Testis (tissue), 2 donors: ENCODE measurements at regions not wholly inside any gene's neighbourhood (a gene's known extent, or its start where the extent isn't known, plus 50 kb on each side); places are given as distances from the start of the nearest gene placed in this dataset.

Experiments used
- DNase-seq: peaks from one replicate; pipeline ENCODE4 v3.0.0-alpha.2; 2019
- H3K27ac ChIP-seq, 2 donors: fragments of 200-600 bp; sonication (generic); one replicate each; pipeline ENCODE4 v1.5.1; 2019
- H3K27me3 ChIP-seq: fragments of 200-600 bp; sonication (generic); one replicate; pipeline ENCODE4 v1.5.1; 2019
- H3K36me3 ChIP-seq: fragments of 200-600 bp; sonication (generic); one replicate; pipeline ENCODE4 v1.5.1; 2017; ENCODE audit warnings: low read depth; ENCODE audit errors: missing control alignments
- H3K4me1 ChIP-seq: fragments of 200-600 bp; sonication (generic); one replicate; pipeline ENCODE4 v1.5.1; 2019
- H3K4me3 ChIP-seq, 2 donors: fragments of 200-600 bp; sonication (generic); one replicate each; pipeline ENCODE4 v1.5.1; 2017 to 2019
- H3K9me3 ChIP-seq: fragments of 200-600 bp; sonication (generic); one replicate; pipeline ENCODE4 v1.5.1; 2017
- CTCF ChIP-seq, 3 experiments: fragments of 450-650 bp in 2 of 3; fragments of 200-600 bp in 1 of 3; sonication (generic) in 1 of 3; IDR thresholded peaks; one replicate each; pipeline ENCODE4 v1.5.1; 2016 to 2019; ENCODE audit warnings: antibody characterized with exemption in 3 of 3, mild to moderate bottlenecking in 2 of 3, moderate library complexity in 1 of 3
- POLR2A ChIP-seq: fragments of 450-650 bp; IDR thresholded peaks from one replicate; pipeline ENCODE4 v1.6.1; 2017; ENCODE audit warnings: antibody characterized with exemption, mild to moderate bottlenecking, moderate library complexity
- WGBS, 2 donors: methylation state at CpG; one replicate each; pipeline ENCODE4 v1.1.5; 2018; 5-methylcytosine and 5-hydroxymethylcytosine counted together
- intact Hi-C: fragments of 100-400 bp; cut with DNase I; formaldehyde crosslinking; loops from one replicate; pipeline ENCODE4 v1.15.1; 2023; ENCODE audit warnings: low total_unique reads

- peaks cover 1% of the 10 kb centered on the region for H3K4me1 ChIP-seq
- H3K9me3 ChIP-seq = no peaks in the 10 kb centered on the region
- no peak for TF ChIP-seq POLR2A
- no peak for TF ChIP-seq CTCF (IDR thresholded peaks at IDR 0.05)
- WGBS, 2 donors = 49 to 65% methylated on average over 3 of the region's 3 CpGs
- no peaks in the 10 kb centered on the region for H3K36me3 ChIP-seq
- DNase-seq = no peak
- no peak overlapping the region for H3K27ac ChIP-seq
- intact Hi-C loops = no loop called here
- H3K27me3 ChIP-seq = no peaks in the 10 kb centered on the region
- no peak overlapping the region for H3K4me3 ChIP-seq
Observed at GRCh38 chr9:115400796-115401195, 282.8 kb upstream of the TNC start.

- no peak for DNase-seq
- intact Hi-C loops = no loop called here
- TF ChIP-seq CTCF (IDR thresholded peaks at IDR 0.05) (no peak), POLR2A (no peak)
- 66 to 72% methylated on average over 3 of the region's 3 CpGs for WGBS, 2 donors
- Histone ChIP-seq H3K27me3 (no peaks in the 10 kb centered on the region), H3K27ac (no peak overlapping the region), H3K9me3 (no peaks in the 10 kb centered on the region), H3K36me3 (no peaks in the 10 kb centered on the region), H3K4me1 (no peaks in the 10 kb centered on the region), H3K4me3 (no peak overlapping the region)
Observed at GRCh38 chr9:115401756-115402327, 283.9 kb upstream of the TNC start.

GRCh38 chr9:115403753-115404152 is 285.8 kb upstream of the TNC start:
- DNase-seq = no peak
- H3K36me3 ChIP-seq = no peaks in the 10 kb centered on the region
- H3K4me1 ChIP-seq = no peaks in the 10 kb centered on the region
- H3K27me3 ChIP-seq = no peaks in the 10 kb centered on the region
- intact Hi-C loops = no loop called here
- H3K9me3 ChIP-seq = no peaks in the 10 kb centered on the region
- no peak overlapping the region for H3K4me3 ChIP-seq
- WGBS, 2 donors = 89 to 92% methylated on average over 1 of the region's 1 CpG
- H3K27ac ChIP-seq = no peak overlapping the region
- TF ChIP-seq POLR2A (no peak), CTCF (IDR thresholded peaks at IDR 0.05) (no peak)

GRCh38 chr9:115404311-115404710 is 286.4 kb upstream of the TNC start:
- no peaks in the 10 kb centered on the region for H3K36me3 ChIP-seq
- intact Hi-C loops = no loop called here
- no peak overlapping the region for H3K27ac ChIP-seq
- no peak overlapping the region for H3K4me3 ChIP-seq
- no peak for TF ChIP-seq CTCF (IDR thresholded peaks at IDR 0.05)
- no peak for TF ChIP-seq POLR2A
- no peaks in the 10 kb centered on the region for H3K27me3 ChIP-seq
- H3K9me3 ChIP-seq = no peaks in the 10 kb centered on the region
- DNase-seq = no peak
- H3K4me1 ChIP-seq = no peaks in the 10 kb centered on the region

- TF ChIP-seq CTCF (IDR thresholded peaks at IDR 0.05) = no peak
- TF ChIP-seq POLR2A = no peak
- 91 to 92% methylated on average over 1 of the region's 1 CpG for WGBS, 2 donors
- intact Hi-C loops = no loop called here
- Histone ChIP-seq H3K27me3 (no peaks in the 10 kb centered on the region), H3K36me3 (no peaks in the 10 kb centered on the region), H3K4me3 (no peak overlapping the region), H3K4me1 (peaks cover 5% of the 10 kb centered on the region), H3K9me3 (no peaks in the 10 kb centered on the region), H3K27ac (no peak overlapping the region)
- no peak for DNase-seq
Observed at GRCh38 chr9:115411516-115411915, 293.6 kb upstream of the TNC start.
